Activated CD4-positive, alpha-beta T cell treated with anti-CD3 and anti-CD28 coated beads, Interleukin-2, amount 50 U/mL, for 16 hours (primary cell): ENCODE measurements at regions not wholly inside any gene's neighbourhood (a gene's known extent, or its start where the extent isn't known, plus 50 kb on each side); places are given as distances from the start of the nearest gene placed in this dataset.
"Not testable (repeated sequence)": the region's sequence is repeated elsewhere in the genome, so short reads cannot be mapped to it uniquely, and the experiment has no call there.

Experiments used
- DNase-seq: peaks from one replicate; pipeline ENCODE4 v3.0.0-alpha.2; 2020

- not testable (repeated sequence) for DNase-seq
Observed at GRCh38 chr4:9505341-9505740, 61.1 kb downstream of the DEFB131A start.

- DNase-seq, result not testable (repeated sequence)
Observed at GRCh38 chr4:9506672-9507071, 62.5 kb downstream of the DEFB131A start.

- not testable (repeated sequence) for DNase-seq
Observed at GRCh38 chr4:9512941-9513340, 68.7 kb downstream of the DEFB131A start.

GRCh38 chr4:9519631-9520030 lies 75.4 kb downstream of the DEFB131A start:
- not testable (repeated sequence) for DNase-seq

GRCh38 chr4:9522903-9523302 lies 78.7 kb downstream of the DEFB131A start:
- DNase-seq, result peak; percentile 32

- not testable (repeated sequence) for DNase-seq
Observed at GRCh38 chr4:9524406-9524805, 80.2 kb downstream of the DEFB131A start.

GRCh38 chr4:9532134-9532862 lies 88.1 kb downstream of the DEFB131A start:
- peak; percentile 63 for DNase-seq

- not testable (repeated sequence) for DNase-seq
Observed at GRCh38 chr4:9532863-9533192, 88.6 kb downstream of the DEFB131A start.

GRCh38 chr4:9537101-9537500 lies 92.9 kb downstream of the DEFB131A start:
- DNase-seq, result not testable (repeated sequence)

- DNase-seq, result not testable (repeated sequence)
Observed at GRCh38 chr4:9539939-9540520, 95.8 kb downstream of the DEFB131A start.

GRCh38 chr4:9541388-9541915 lies 97.2 kb downstream of the DEFB131A start:
- not testable (repeated sequence) for DNase-seq

GRCh38 chr4:9544851-9545250 lies 100.6 kb downstream of the DEFB131A start:
- not testable (repeated sequence) for DNase-seq

- not testable (repeated sequence) for DNase-seq
Observed at GRCh38 chr4:9547470-9547869, 103.3 kb downstream of the DEFB131A start.

GRCh38 chr4:9556076-9556475 lies 111.9 kb downstream of the DEFB131A start:
- not testable (repeated sequence) for DNase-seq

- not testable (repeated sequence) for DNase-seq
Observed at GRCh38 chr4:9577869-9578268, 133.7 kb downstream of the DEFB131A start.

- DNase-seq, result not testable (repeated sequence)
Observed at GRCh38 chr4:9582880-9583279, 138.7 kb downstream of the DEFB131A start.

- DNase-seq, result no peak
Observed at GRCh38 chr4:9592010-9592409, 147.8 kb downstream of the DEFB131A start.

GRCh38 chr4:9594948-9595347 lies 150.7 kb downstream of the DEFB131A start:
- no peak for DNase-seq

- not testable (repeated sequence) for DNase-seq
Observed at GRCh38 chr4:9595531-9595930, 151.3 kb downstream of the DEFB131A start.

- no peak for DNase-seq
Observed at GRCh38 chr4:9599266-9599665, 155.1 kb downstream of the DEFB131A start.

- DNase-seq, result no peak
Observed at GRCh38 chr4:9600246-9600645, 156.0 kb downstream of the DEFB131A start.

- DNase-seq, result no peak
Observed at GRCh38 chr4:9602389-9602914, 158.2 kb downstream of the DEFB131A start.

GRCh38 chr4:9604031-9604892 lies 160.0 kb downstream of the DEFB131A start:
- DNase-seq, result peak; percentile 67
